ENCODE measurements at regions not wholly inside any gene's neighbourhood (a gene's known extent, or its start where the extent isn't known, plus 50 kb on each side); places are given as distances from the start of the nearest gene placed in this dataset.

DNA sequence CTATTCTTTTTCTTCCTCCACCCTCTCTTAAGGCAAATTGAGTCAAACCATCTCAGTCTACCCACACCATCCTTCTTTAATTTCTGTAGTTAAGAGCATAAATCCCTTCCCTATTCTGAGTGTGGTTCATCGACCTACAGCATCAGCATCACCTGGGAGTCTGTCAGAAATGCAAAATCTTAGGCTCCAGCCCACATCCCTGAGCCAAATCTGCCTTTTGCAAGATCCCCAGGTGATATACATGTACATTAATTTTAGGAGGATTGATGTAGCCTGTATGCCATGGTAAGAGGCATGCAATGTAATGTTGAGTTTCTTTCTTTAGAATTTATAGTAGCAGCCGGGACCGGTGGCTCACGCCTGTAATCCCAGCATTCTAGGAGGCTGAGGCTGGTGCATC lies 151.7 kb upstream of the TNP1 start:
- in situ Hi-C loops (cut with HindIII; ENCODE audit: low sequenced_read_pairs) = no loop called here
- TF ChIP-seq, protein P1, sequence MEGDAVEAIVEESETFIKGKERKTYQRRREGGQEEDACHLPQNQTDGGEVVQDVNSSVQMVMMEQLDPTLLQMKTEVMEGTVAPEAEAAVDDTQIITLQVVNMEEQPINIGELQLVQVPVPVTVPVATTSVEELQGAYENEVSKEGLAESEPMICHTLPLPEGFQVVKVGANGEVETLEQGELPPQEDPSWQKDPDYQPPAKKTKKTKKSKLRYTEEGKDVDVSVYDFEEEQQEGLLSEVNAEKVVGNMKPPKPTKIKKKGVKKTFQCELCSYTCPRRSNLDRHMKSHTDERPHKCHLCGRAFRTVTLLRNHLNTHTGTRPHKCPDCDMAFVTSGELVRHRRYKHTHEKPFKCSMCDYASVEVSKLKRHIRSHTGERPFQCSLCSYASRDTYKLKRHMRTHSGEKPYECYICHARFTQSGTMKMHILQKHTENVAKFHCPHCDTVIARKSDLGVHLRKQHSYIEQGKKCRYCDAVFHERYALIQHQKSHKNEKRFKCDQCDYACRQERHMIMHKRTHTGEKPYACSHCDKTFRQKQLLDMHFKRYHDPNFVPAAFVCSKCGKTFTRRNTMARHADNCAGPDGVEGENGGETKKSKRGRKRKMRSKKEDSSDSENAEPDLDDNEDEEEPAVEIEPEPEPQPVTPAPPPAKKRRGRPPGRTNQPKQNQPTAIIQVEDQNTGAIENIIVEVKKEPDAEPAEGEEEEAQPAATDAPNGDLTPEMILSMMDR (IDR thresholded peaks at IDR 0.05; ENCODE audit: low read depth, low read length) = no peak
- no peak for DNase-seq (ENCODE audit: low read depth, low spot score)
- no peak overlapping the region for H3K4me3 ChIP-seq (ENCODE audit: low read depth, low read length)

DNA sequence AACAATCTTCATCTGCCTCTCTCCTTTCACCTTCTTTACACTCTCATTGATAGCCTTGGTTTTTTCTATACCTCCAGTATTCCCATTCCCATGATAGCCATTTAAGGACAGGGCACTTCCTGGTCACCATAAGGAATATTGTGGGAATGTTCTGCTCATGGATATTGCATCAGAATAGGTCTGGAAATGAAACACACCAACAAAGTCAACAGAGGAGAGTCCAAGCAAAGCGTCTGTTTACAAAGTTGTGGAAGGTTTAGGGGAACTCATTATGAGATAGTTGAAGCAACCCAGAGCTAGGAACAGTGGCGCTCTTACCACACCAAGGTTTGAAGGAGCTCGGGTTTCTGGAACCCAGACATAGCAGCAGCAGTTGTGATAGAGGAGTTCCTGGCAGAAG lies 150.3 kb upstream of the TNP1 start:
- in situ Hi-C loops (cut with HindIII; ENCODE audit: low sequenced_read_pairs) = no loop called here
- DNase-seq (ENCODE audit: low read depth, low spot score) = no peak
- TF ChIP-seq, protein P1 (IDR thresholded peaks at IDR 0.05; ENCODE audit: low read depth, low read length) = no peak
- no peak overlapping the region for H3K4me3 ChIP-seq (ENCODE audit: low read depth, low read length)

DNA sequence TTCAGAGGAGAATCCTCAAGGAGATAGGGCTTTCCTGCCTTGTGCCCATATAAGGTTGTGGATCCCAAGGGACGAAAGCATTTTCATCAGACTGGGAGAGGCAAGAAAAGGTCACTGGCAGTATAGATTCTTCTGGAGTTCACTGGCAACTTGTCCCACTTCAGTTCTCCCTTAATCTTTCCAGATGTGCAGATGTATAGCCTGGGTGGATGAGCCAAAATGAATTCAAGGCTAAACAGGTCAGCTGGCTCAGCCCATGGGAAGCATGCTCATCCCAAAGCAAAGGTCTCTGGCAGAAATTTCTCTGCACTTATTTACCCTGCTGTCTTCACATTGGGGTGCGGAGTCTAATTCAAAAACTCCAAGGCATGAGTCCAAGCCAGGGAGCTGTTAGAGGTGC lies 148.9 kb upstream of the TNP1 start:
- H3K4me3 ChIP-seq (ENCODE audit: low read depth, low read length) = no peak overlapping the region
- DNase-seq (ENCODE audit: low read depth, low spot score) = no peak
- in situ Hi-C loops (cut with HindIII; ENCODE audit: low sequenced_read_pairs) = no loop called here
- TF ChIP-seq, protein P1 (IDR thresholded peaks at IDR 0.05; ENCODE audit: low read depth, low read length) = no peak

DNA sequence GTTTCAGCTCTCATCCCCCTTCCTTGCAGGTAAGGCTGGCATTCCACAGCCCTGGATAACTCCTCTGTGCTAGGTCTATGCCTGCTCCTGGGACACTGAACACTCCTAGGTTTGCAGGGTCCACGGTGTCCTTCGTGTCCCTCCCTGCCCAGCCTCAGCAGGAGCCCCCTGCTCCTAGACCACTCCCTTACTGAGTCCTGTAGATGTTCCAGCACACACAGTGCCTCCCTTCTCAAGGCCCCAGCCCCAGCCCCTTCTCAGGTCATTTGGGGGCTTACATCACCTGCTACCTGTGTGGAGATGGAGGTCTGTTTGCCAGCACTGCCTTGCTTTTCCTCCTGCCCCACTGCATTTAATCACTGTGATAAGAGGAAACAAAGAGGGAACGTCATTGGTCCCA lies 146.4 kb upstream of the TNP1 start:
- in situ Hi-C loops (cut with HindIII; ENCODE audit: low sequenced_read_pairs) = no loop called here
- TF ChIP-seq, protein P1 (IDR thresholded peaks at IDR 0.05; ENCODE audit: low read depth, low read length) = no peak
- H3K4me3 ChIP-seq (ENCODE audit: low read depth, low read length) = no peak overlapping the region
- DNase-seq (ENCODE audit: low read depth, low spot score) = no peak

DNA sequence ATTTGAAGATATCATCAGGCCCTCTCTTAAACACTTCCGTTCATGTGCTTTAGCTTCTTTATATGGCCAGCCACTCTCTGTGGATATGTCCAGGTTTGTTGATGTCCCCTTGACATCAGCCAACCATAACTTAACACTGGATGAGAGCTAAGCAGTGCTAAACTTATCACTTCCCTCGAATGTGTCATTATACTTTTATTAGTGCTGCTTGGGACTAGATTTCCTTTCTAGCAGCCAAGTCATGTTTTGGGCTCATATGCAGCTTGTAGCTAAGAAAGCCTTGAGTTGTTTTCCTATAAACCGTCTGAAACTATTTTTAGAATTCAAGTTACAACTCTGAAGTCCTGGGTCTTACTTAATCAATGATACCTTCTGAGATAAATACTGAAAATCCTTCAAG lies 144.8 kb upstream of the TNP1 start:
- in situ Hi-C loops (cut with HindIII; ENCODE audit: low sequenced_read_pairs) = no loop called here
- TF ChIP-seq, protein P1 (IDR thresholded peaks at IDR 0.05; ENCODE audit: low read depth, low read length) = no peak

DNA sequence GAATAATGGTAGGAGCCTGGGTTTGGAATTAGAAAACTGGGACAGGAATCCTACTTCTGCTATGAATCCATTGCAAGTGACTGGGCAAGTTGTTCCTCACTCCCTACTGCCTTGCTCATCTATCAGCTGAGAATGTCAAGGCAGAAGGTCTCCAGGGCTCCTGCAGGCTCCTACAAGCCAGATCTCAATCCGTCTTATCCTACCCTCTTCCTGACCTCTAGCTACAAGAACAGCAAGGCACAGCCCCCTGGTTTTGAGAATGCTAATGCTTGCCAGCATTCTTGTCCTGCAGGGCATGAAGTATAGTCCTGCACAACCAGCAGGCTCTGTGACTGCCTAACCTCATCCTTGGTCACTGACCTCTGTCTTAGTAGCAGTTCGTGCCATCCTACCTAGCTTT lies 141.9 kb upstream of the TNP1 start:
- TF ChIP-seq, protein P1 (IDR thresholded peaks at IDR 0.05; ENCODE audit: low read depth, low read length) = no peak
- in situ Hi-C loops (cut with HindIII; ENCODE audit: low sequenced_read_pairs) = no loop called here
- H3K4me3 ChIP-seq (ENCODE audit: low read depth, low read length) = no peak overlapping the region
- no peak for DNase-seq (ENCODE audit: low read depth, low spot score)

More for the DNA sequence above, 144.8 kb upstream of the TNP1 start:
- no peak overlapping the region for H3K4me3 ChIP-seq (ENCODE audit: low read depth, low read length)
- no peak for DNase-seq (ENCODE audit: low read depth, low spot score)

DNA sequence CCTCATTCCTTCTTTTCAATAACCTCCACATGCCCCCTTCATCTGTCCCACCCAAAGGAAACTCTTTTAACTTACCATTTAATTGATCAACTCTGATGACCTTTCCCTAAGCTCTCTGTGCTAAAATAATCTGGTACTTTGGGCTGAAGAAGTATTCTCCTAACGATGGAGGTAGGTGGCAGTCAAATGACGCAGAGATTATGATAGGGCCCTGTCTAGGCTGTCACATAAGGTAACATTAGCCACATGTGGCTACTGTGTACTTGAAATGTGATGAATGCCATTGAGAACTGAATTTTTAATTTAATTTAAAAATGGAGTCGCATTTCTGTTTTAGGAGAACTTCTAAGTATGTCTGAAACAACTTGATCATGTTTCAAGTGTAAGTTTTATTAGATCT lies 140.5 kb upstream of the TNP1 start:
- DNase-seq (ENCODE audit: low read depth, low spot score) = no peak
- TF ChIP-seq, protein P1 (IDR thresholded peaks at IDR 0.05; ENCODE audit: low read depth, low read length) = no peak
- H3K4me3 ChIP-seq (ENCODE audit: low read depth, low read length) = no peak overlapping the region
- in situ Hi-C loops (cut with HindIII; ENCODE audit: low sequenced_read_pairs) = no loop called here

Measured in astrocyte of the spinal cord (primary cell).